WTC11 (cell line): ENCODE measurements at regions not wholly inside any gene's neighbourhood (a gene's known extent, or its start where the extent isn't known, plus 50 kb on each side); places are given as distances from the start of the nearest gene placed in this dataset.

Source experiments
- ATAC-seq: fragments of 200-7000 bp; cut with Tn5 transposase; 2 replicates; pipeline ENCODE4 v1.10.0; 2021; ENCODE audit warnings: mild to moderate bottlenecking, moderate library complexity
- CTCF ChIA-PET: fragments of 300-600 bp; sonication (Branson Sonifier 250); formaldehyde crosslinking; loops from one replicate; lab custom pipeline; 2021; ENCODE audit warnings: antibody characterized with exemption; lab: Charles Lee
- POLR2A ChIA-PET: fragments of 350-600 bp; sonication (Branson Sonifier 250); formaldehyde crosslinking; loops from one replicate; lab custom pipeline; 2021; ENCODE audit warnings: antibody characterized with exemption; lab: Charles Lee
- DNase-seq: peaks from one replicate; pipeline ENCODE4 v3.0.0; 2021; ENCODE audit warnings: low spot score
- H3K27ac Mint-ChIP-seq: 2 replicates; pipeline ENCODE4 v1.8.0; 2021; ENCODE audit warnings: mixed read lengths
- H3K27me3 Mint-ChIP-seq: 2 replicates; pipeline ENCODE4 v1.8.0; 2021; ENCODE audit warnings: low read depth, mild to moderate bottlenecking, moderate library complexity, mixed read lengths
- H3K36me3 Mint-ChIP-seq: 2 replicates; pipeline ENCODE4 v1.8.0; 2021; ENCODE audit warnings: mixed read lengths
- H3K4me1 Mint-ChIP-seq: 2 replicates; pipeline ENCODE4 v1.8.0; 2022; ENCODE audit warnings: mixed read lengths
- H3K4me3 Mint-ChIP-seq: 2 replicates; pipeline ENCODE4 v1.8.0; 2021; ENCODE audit warnings: mild to moderate bottlenecking, moderate library complexity, mixed read lengths
- H3K9me3 Mint-ChIP-seq: 2 replicates; pipeline ENCODE4 v1.8.0; 2021; ENCODE audit warnings: mixed read lengths
- ATF3 ChIP-seq: sonication (generic); formaldehyde crosslinking; conservative IDR thresholded peaks from 2 replicates; pipeline ENCODE4 v1.8.1; 2022; ENCODE audit warnings: mild to moderate bottlenecking, missing genetic modification reagents
- ATF6 ChIP-seq: sonication (generic); formaldehyde crosslinking; IDR thresholded peaks from 2 replicates; pipeline ENCODE4 v1.8.1; 2023; ENCODE audit warnings: mild to moderate bottlenecking, missing genetic modification reagents
- E2F1 ChIP-seq: sonication (generic); formaldehyde crosslinking; IDR thresholded peaks from 2 replicates; pipeline ENCODE4 v1.8.0; 2022; ENCODE audit warnings: mild to moderate bottlenecking, missing genetic modification reagents
- EMX1 ChIP-seq: fragments of 250-450 bp; sonication (Bioruptor Pico); IDR thresholded peaks from 2 replicates; pipeline ENCODE4 v1.8.0; 2021; ENCODE audit warnings: mild to moderate bottlenecking
- GABPB1 ChIP-seq: sonication (generic); formaldehyde crosslinking; IDR thresholded peaks from 2 replicates; pipeline ENCODE4 v1.8.1; 2023; ENCODE audit warnings: mild to moderate bottlenecking, missing genetic modification reagents
- GRHL2 ChIP-seq: fragments of 250-450 bp; sonication (Bioruptor Pico); IDR thresholded peaks from 2 replicates; pipeline ENCODE4 v1.8.0; 2022; ENCODE audit warnings: mild to moderate bottlenecking, moderate library complexity; ENCODE audit not compliant: insufficient replicate concordance, severe bottlenecking
- JAZF1 ChIP-seq: fragments of 250-450 bp; sonication (Bioruptor Pico); IDR thresholded peaks from 2 replicates; pipeline ENCODE4 v1.9.0; 2021; ENCODE audit warnings: moderate library complexity, mild to moderate bottlenecking, inconsistent platforms
- NFE2L1 ChIP-seq: sonication (generic); formaldehyde crosslinking; IDR thresholded peaks from 2 replicates; pipeline ENCODE4 v1.8.1; 2023; ENCODE audit warnings: missing genetic modification reagents
- NR2C2 ChIP-seq: sonication (generic); formaldehyde crosslinking; IDR thresholded peaks from 2 replicates; pipeline ENCODE4 v1.8.0; 2022; ENCODE audit warnings: mild to moderate bottlenecking, missing genetic modification reagents
- OVOL2 ChIP-seq: fragments of 250-450 bp; sonication (Bioruptor Pico); IDR thresholded peaks from 2 replicates; pipeline ENCODE4 v1.9.0; 2021; ENCODE audit warnings: mild to moderate bottlenecking, borderline replicate concordance
- SMAD3 ChIP-seq: sonication (generic); formaldehyde crosslinking; IDR thresholded peaks from 2 replicates; pipeline ENCODE4 v1.8.0; 2022; ENCODE audit warnings: missing genetic modification reagents, mild to moderate bottlenecking, borderline replicate concordance
- SP1 ChIP-seq: sonication (generic); formaldehyde crosslinking; conservative IDR thresholded peaks from 2 replicates; pipeline ENCODE4 v1.8.1; 2022; ENCODE audit warnings: missing genetic modification reagents
- ZBTB43 ChIP-seq: sonication (generic); formaldehyde crosslinking; IDR thresholded peaks from 2 replicates; pipeline ENCODE4 v1.8.1; 2023; ENCODE audit warnings: mild to moderate bottlenecking, missing genetic modification reagents
- ZNF317 ChIP-seq: sonication (generic); formaldehyde crosslinking; IDR thresholded peaks from 2 replicates; pipeline ENCODE4 v1.8.1; 2023; ENCODE audit warnings: low read depth, mild to moderate bottlenecking, moderate library complexity, missing genetic modification reagents, borderline replicate concordance
- ZNF416 ChIP-seq: fragments of 250-450 bp; sonication (Bioruptor Pico); IDR thresholded peaks from 2 replicates; pipeline ENCODE4 v1.9.0; 2021; ENCODE audit warnings: mild to moderate bottlenecking, inconsistent platforms
- ZNF512 ChIP-seq: sonication (generic); formaldehyde crosslinking; IDR thresholded peaks from 2 replicates; pipeline ENCODE4 v1.8.1; 2022; ENCODE audit warnings: missing genetic modification reagents, borderline replicate concordance
- ZNF532 ChIP-seq: fragments of 250-450 bp; sonication (Bioruptor Pico); IDR thresholded peaks from 2 replicates; pipeline ENCODE4 v1.9.0; 2021; ENCODE audit warnings: mild to moderate bottlenecking, borderline replicate concordance

- no peaks in the 10 kb centered on the region; the same call in 1 of the 2 replicates for H3K27me3 Mint-ChIP-seq
- no peak overlapping the region for H3K4me3 Mint-ChIP-seq
- POLR2A ChIA-PET, result no interaction called here
- TF ChIP-seq ZNF512 (CRISPR knock-in tag) (no peak), GABPB1 (CRISPR knock-in tag) (no peak), NFE2L1 (no peak), ZNF317 (no peak), JAZF1 (CRISPR knock-in tag) (no peak), GRHL2 (CRISPR knock-in tag) (no peak), ZBTB43 (CRISPR knock-in tag) (no peak), ATF3 (CRISPR knock-in tag) (no peak), ZNF532 (CRISPR knock-in tag) (no peak), NR2C2 (CRISPR knock-in tag) (no peak), OVOL2 (CRISPR knock-in tag) (no peak), SMAD3 (no peak), EMX1 (CRISPR knock-in tag) (no peak), E2F1 (CRISPR knock-in tag) (no peak), ZNF416 (no peak), ATF6 (CRISPR knock-in tag) (no peak), SP1 (no peak)
- TF ChIP-seq, all 79 proteins: peak for 0
- ATAC-seq, result no peak
- H3K9me3 Mint-ChIP-seq, result no peaks in the 10 kb centered on the region
- H3K36me3 Mint-ChIP-seq, result no peaks in the 10 kb centered on the region
- DNase-seq, result no peak
- CTCF ChIA-PET, result no interaction called here
- H3K4me1 Mint-ChIP-seq, result peaks cover 21% of the 10 kb centered on the region
- no peak overlapping the region for H3K27ac Mint-ChIP-seq
These were observed 772.0 kb upstream of the ACO1 start for GRCh38 chr9:31612336-31613030.
